ENCODE measurements at regions not wholly inside any gene's neighbourhood (a gene's known extent, or its start where the extent isn't known, plus 50 kb on each side); places are given as distances from the start of the nearest gene placed in this dataset.
"Not testable (repeated sequence)": the region's sequence is repeated elsewhere in the genome, so short reads cannot be mapped to it uniquely, and the experiment has no call there.

GRCh38 chr12:38417101-38417500 lies 100.5 kb downstream of the ALG10B start:
- TF ChIP-seq CTCF (IDR thresholded peaks at IDR 0.05; ENCODE audit: insufficient read depth, low read length, poor library complexity, severe bottlenecking) = no peak
- H3K36me3 ChIP-seq (ENCODE audit: control insufficient read depth, insufficient read depth, low read length) = no peaks in the 10 kb centered on the region
- no peak overlapping the region for H3K4me3 ChIP-seq (replicated peaks; ENCODE audit: low read depth, low read length)
- no peaks in the 10 kb centered on the region for H3K27me3 ChIP-seq (replicated peaks; ENCODE audit: control insufficient read depth, insufficient read depth, low read length)
- no peak for DNase-seq (ENCODE audit: extremely low read depth, insufficient read length)

DNA sequence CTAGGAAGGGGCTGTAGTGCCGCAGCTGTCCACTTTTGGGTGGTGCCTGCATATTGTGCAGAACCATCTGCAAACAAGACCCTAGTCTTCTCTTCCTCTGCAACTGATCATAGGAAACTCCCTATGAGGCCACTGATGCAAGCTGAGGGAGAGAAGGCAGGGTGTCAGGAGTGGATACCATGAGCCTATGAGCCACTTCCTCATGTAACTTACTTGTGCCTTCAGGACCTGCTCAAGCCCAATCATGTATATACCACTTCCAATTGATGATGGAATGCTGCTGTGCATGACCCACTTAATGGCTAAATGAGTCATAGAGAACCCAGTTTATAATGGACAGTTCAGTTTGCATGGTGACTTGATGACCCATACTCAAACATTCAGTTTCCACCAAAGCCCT lies 107.9 kb downstream of the ALG10B start:
- TF ChIP-seq CTCF (IDR thresholded peaks at IDR 0.05; ENCODE audit: insufficient read depth, low read length, poor library complexity, severe bottlenecking) = no peak
- no peaks in the 10 kb centered on the region for H3K27me3 ChIP-seq (replicated peaks; ENCODE audit: control insufficient read depth, insufficient read depth, low read length)
- no peak for DNase-seq (ENCODE audit: extremely low read depth, insufficient read length)
- no peak overlapping the region for H3K4me3 ChIP-seq (replicated peaks; ENCODE audit: low read depth, low read length)
- H3K36me3 ChIP-seq (ENCODE audit: control insufficient read depth, insufficient read depth, low read length) = no peaks in the 10 kb centered on the region

- H3K27me3 ChIP-seq (replicated peaks; ENCODE audit: control insufficient read depth, insufficient read depth, low read length) = no peaks in the 10 kb centered on the region
- DNase-seq (ENCODE audit: extremely low read depth, insufficient read length) = no peak
- H3K36me3 ChIP-seq (ENCODE audit: control insufficient read depth, insufficient read depth, low read length) = no peaks in the 10 kb centered on the region
- no peak for TF ChIP-seq CTCF (IDR thresholded peaks at IDR 0.05; ENCODE audit: insufficient read depth, low read length, poor library complexity, severe bottlenecking)
- H3K4me3 ChIP-seq (replicated peaks; ENCODE audit: low read depth, low read length) = no peak overlapping the region
Observed at GRCh38 chr12:38427442-38427841, 110.9 kb downstream of the ALG10B start.

GRCh38 chr12:38431921-38432320 lies 115.3 kb downstream of the ALG10B start:
- H3K4me3 ChIP-seq (replicated peaks; ENCODE audit: low read depth, low read length) = no peak overlapping the region
- no peak for DNase-seq (ENCODE audit: extremely low read depth, insufficient read length)
- TF ChIP-seq CTCF (IDR thresholded peaks at IDR 0.05; ENCODE audit: insufficient read depth, low read length, poor library complexity, severe bottlenecking) = no peak
- no peaks in the 10 kb centered on the region for H3K27me3 ChIP-seq (replicated peaks; ENCODE audit: control insufficient read depth, insufficient read depth, low read length)
- no peaks in the 10 kb centered on the region for H3K36me3 ChIP-seq (ENCODE audit: control insufficient read depth, insufficient read depth, low read length)

DNA sequence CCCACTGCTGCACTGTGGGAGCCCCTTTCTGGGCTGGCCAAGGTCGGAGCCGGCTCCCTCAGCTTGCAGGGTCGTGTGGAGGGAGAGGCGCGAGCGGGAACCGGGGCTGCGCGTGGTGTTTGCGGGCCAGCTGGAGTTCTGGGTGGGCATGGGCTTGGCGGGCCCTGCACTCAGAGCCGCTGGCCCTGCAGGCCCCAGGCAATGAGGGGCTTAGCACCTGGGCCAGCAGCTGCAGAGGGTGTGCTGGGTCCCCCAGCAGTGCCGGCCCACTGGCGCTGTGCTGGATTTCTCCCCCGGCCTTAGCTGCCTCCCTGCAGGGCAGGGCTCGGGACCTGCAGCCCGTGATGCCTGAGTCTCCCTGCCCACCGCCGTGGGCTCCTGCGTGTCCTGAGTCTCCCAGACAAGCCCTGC lies 125.3 kb downstream of the ALG10B start:
- not testable (repeated sequence) for H3K4me3 ChIP-seq (replicated peaks; ENCODE audit: low read depth, low read length); H3K27me3 ChIP-seq (replicated peaks; ENCODE audit: control insufficient read depth, insufficient read depth, low read length); DNase-seq (ENCODE audit: extremely low read depth, insufficient read length); H3K36me3 ChIP-seq (ENCODE audit: control insufficient read depth, insufficient read depth, low read length)

- H3K4me3 ChIP-seq (replicated peaks; ENCODE audit: low read depth, low read length) = no peak overlapping the region
- no peak for DNase-seq (ENCODE audit: extremely low read depth, insufficient read length)
- H3K27me3 ChIP-seq (replicated peaks; ENCODE audit: control insufficient read depth, insufficient read depth, low read length) = no peaks in the 10 kb centered on the region
- TF ChIP-seq CTCF (IDR thresholded peaks at IDR 0.05; ENCODE audit: insufficient read depth, low read length, poor library complexity, severe bottlenecking) = no peak
- H3K36me3 ChIP-seq (ENCODE audit: control insufficient read depth, insufficient read depth, low read length) = no peaks in the 10 kb centered on the region
Observed at GRCh38 chr12:38445040-38445439, 128.5 kb downstream of the ALG10B start.
